Ovary (tissue), 7 donors: ENCODE measurements at regions not wholly inside any gene's neighbourhood (a gene's known extent, or its start where the extent isn't known, plus 50 kb on each side); places are given as distances from the start of the nearest gene placed in this dataset.

Experiments used
- DNase-seq, 5 donors: peaks; one replicate each; pipeline ENCODE4 v3.0.0-alpha.2; 2019 to 2020
- H3K27ac ChIP-seq, 2 donors: fragments of 200-600 bp; one replicate each; pipeline versions ENCODE4 v1.5.1 to v1.8.0; 2019 to 2022
- H3K27me3 ChIP-seq: fragments of 200-600 bp; one replicate; pipeline ENCODE4 v1.8.0; 2022
- H3K36me3 ChIP-seq: fragments of 200-600 bp; sonication (generic); one replicate; pipeline ENCODE4 v1.5.1; 2019
- H3K4me1 ChIP-seq: one replicate; pipeline ENCODE4 v1.8.1; 2013; ENCODE audit warnings: mild to moderate bottlenecking, moderate library complexity; ENCODE audit not compliant: insufficient read depth
- H3K4me3 ChIP-seq: fragments of 200-600 bp; sonication (generic); one replicate; pipeline ENCODE4 v1.5.1; 2017
- H3K9me3 ChIP-seq, 2 donors: fragments of 200-600 bp in 1 of 2; sonication (generic) in 1 of 2; one replicate each; pipeline versions ENCODE4 v1.5.1 to v1.8.1; 2013 to 2019; ENCODE audit warnings: mild to moderate bottlenecking in 1 of 2, moderate library complexity in 1 of 2
- EP300 ChIP-seq: sonication (generic); formaldehyde crosslinking; IDR thresholded peaks from one replicate; pipeline ENCODE4 v1.6.1; 2017; ENCODE audit warnings: antibody characterized with exemption
- POLR2A ChIP-seq: fragments of 450-650 bp; IDR thresholded peaks from one replicate; pipeline ENCODE4 v1.6.1; 2017; ENCODE audit warnings: antibody characterized with exemption, mild to moderate bottlenecking, moderate library complexity
- WGBS, 3 donors: extraction: QIAGEN DNeasy Blood & Tissue Kit in 1 of 3; methylation state at CpG; one replicate each; pipeline versions ENCODE4 v1.1.5 to v1.1.7; 2013 to 2017; 5-methylcytosine and 5-hydroxymethylcytosine counted together
- intact Hi-C, 4 donors: fragments of 100-400 bp; cut with DNase I; formaldehyde crosslinking; loops; one replicate each; pipeline versions ENCODE4 v1.11.0 to v1.15.1; 2022 to 2023
- TF ChIP-seq, protein P1 (sequence below), 3 donors: fragments of 450-650 bp in 2 of 3; fragments of 200-600 bp in 1 of 3; IDR thresholded peaks; one replicate each; pipeline versions ENCODE4 v1.5.1 to v1.8.0; 2016 to 2022; ENCODE audit warnings: antibody characterized with exemption in 3 of 3, mild to moderate bottlenecking in 1 of 3
- donor health status: DM: no; HTN: no; CAD: no; lungs with moderate emphysema.
- donor health status: DM: no; HTN: no; CAD: no.
- donor health status: Bipolar disorder and iron deficiency.
- donor health status: DM: no; HTN: no; CAD: no.
- donor health status: DM: yes; HTN: yes; CAD: no.

- no peaks in the 10 kb centered on the region for H3K36me3 ChIP-seq
Measured at GRCh38 chr12:62170241-62170640, 90.0 kb upstream of the USP15 start.

GRCh38 chr12:62190689-62191490, 69.3 kb upstream of the USP15 start:
- Histone ChIP-seq H3K36me3 (no peaks in the 10 kb centered on the region), H3K27me3 (no peaks in the 10 kb centered on the region), H3K9me3 (no peaks in the 10 kb centered on the region), H3K27ac (no peak overlapping the region), H3K4me3 (peak overlapping the region; percentile 37), H3K4me1 (no peaks in the 10 kb centered on the region)
- intact Hi-C loops, result no loop called here
- DNase-seq, result peak in 3 of 5 donors; percentile 17 to 38 (median 27)
- no peak for TF ChIP-seq POLR2A
- TF ChIP-seq EP300, result no peak
- TF ChIP-seq, protein P1, sequence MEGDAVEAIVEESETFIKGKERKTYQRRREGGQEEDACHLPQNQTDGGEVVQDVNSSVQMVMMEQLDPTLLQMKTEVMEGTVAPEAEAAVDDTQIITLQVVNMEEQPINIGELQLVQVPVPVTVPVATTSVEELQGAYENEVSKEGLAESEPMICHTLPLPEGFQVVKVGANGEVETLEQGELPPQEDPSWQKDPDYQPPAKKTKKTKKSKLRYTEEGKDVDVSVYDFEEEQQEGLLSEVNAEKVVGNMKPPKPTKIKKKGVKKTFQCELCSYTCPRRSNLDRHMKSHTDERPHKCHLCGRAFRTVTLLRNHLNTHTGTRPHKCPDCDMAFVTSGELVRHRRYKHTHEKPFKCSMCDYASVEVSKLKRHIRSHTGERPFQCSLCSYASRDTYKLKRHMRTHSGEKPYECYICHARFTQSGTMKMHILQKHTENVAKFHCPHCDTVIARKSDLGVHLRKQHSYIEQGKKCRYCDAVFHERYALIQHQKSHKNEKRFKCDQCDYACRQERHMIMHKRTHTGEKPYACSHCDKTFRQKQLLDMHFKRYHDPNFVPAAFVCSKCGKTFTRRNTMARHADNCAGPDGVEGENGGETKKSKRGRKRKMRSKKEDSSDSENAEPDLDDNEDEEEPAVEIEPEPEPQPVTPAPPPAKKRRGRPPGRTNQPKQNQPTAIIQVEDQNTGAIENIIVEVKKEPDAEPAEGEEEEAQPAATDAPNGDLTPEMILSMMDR (IDR thresholded peaks at IDR 0.05), result no peak
- WGBS, 3 donors, result 1% methylated on average over 47 to 61 of the region's 61 CpGs

More at GRCh38 chr12:62170241-62170640, 90.0 kb upstream of the USP15 start:
- Histone ChIP-seq H3K9me3 (no peaks in the 10 kb centered on the region), H3K4me3 (no peak overlapping the region), H3K4me1 (no peaks in the 10 kb centered on the region), H3K27me3 (no peaks in the 10 kb centered on the region), H3K27ac (no peak overlapping the region)
- TF ChIP-seq EP300 (no peak), POLR2A (no peak)
- TF ChIP-seq, protein P1 (IDR thresholded peaks at IDR 0.05), result no peak
- intact Hi-C loops, result no loop called here
- no peak for DNase-seq
- WGBS, 3 donors, result 90 to 99% (median 98%) methylated on average over 1 of the region's 1 CpG

- intact Hi-C loops, result no loop called here
- no peak for TF ChIP-seq EP300
- TF ChIP-seq POLR2A, result no peak
- TF ChIP-seq, protein P1 (IDR thresholded peaks at IDR 0.05), result no peak
- H3K36me3 ChIP-seq, result no peaks in the 10 kb centered on the region
- no peaks in the 10 kb centered on the region for H3K4me1 ChIP-seq
- H3K9me3 ChIP-seq, result no peaks in the 10 kb centered on the region
- no peaks in the 10 kb centered on the region for H3K27me3 ChIP-seq
- H3K4me3 ChIP-seq, result peak overlapping the region; percentile 37
- 1% methylated on average over 38 to 41 of the region's 41 CpGs for WGBS, 3 donors
- DNase-seq, result peak; percentile 19 to 46 (median 26)
- no peak overlapping the region for H3K27ac ChIP-seq
Measured at GRCh38 chr12:62191491-62192179, 68.6 kb upstream of the USP15 start.

DNA sequence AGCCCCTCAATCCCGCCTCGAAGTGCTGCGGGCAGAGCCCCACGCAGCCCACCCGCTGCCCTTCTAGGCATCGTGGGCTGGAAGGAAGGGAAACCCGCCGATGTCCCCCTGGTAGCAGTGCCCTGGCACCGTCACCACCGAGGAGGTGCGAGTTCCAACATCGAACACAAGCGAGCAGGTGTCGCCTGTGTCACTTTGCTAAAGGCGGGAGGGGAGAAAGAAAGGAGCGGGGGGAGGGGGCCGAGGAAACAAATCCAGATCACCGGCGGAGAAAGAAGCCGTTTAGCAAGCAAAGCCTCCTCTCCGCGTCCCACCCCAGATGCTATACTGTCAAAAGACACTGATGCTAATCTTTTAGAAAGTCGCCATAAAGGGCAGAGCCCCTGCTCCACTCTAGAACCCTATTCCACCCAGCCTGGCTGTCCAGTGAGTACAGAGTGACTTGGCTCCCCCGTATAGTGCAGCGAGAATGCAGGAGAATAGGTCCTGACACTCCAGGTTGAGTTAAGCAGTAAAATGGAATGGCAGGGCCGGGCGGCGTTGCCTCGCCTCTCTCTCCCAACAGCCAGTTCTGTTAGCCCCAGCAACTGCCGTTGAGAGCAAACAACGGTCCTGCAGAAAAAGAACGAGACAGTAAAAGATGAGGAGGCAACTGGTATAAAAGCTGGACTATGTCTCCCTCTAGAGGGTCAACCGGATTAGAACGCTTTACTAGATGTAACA, 67.9 kb upstream of the USP15 start:
- DNase-seq, result peak; percentile 47 to 63 (median 54)
- 0 to 1% (median 0%) methylated on average over 29 to 34 of the region's 34 CpGs for WGBS, 3 donors

More for the DNA sequence above, 67.9 kb upstream of the USP15 start:
- Histone ChIP-seq H3K27me3 (no peaks in the 10 kb centered on the region), H3K27ac (no peak overlapping the region), H3K9me3 (no peaks in the 10 kb centered on the region), H3K4me1 (no peaks in the 10 kb centered on the region), H3K36me3 (no peaks in the 10 kb centered on the region), H3K4me3 (peak overlapping the region; percentile 37)
- intact Hi-C loops, result no loop called here
- TF ChIP-seq, protein P1 (IDR thresholded peaks at IDR 0.05), result peak in 2 of 3 donors; percentile 47 to 57
- no peak for TF ChIP-seq POLR2A
